Keratinocyte (primary cell): ENCODE measurements at regions not wholly inside any gene's neighbourhood (a gene's known extent, or its start where the extent isn't known, plus 50 kb on each side); places are given as distances from the start of the nearest gene placed in this dataset.

Experiments used
- DNase-seq: peaks from one replicate; pipeline ENCODE4 v3.0.0-alpha.2; 2011; ENCODE audit warnings: low read depth, missing footprints, low spot score
- FAIRE-seq: peaks from 2 replicates; lab custom pipeline; 2011; peaks lifted over from hg19 to GRCh38; lab: Jason Lieb, UNC
- H2AFZ ChIP-seq: 2 replicates; pipeline ENCODE4 v1.6.0; 2012; ENCODE audit warnings: low read length, control low read depth, inconsistent platforms; ENCODE audit not compliant: control insufficient read depth
- H3K27ac ChIP-seq: 2 replicates; pipeline ENCODE4 v1.5.1; 2011; ENCODE audit warnings: low read length; ENCODE audit not compliant: control insufficient read depth, insufficient read depth
- H3K27me3 ChIP-seq: 3 replicates; pipeline ENCODE4 v1.6.0; 2011; ENCODE audit warnings: low read length; ENCODE audit not compliant: control insufficient read depth, insufficient read depth; ENCODE audit errors: extremely low read depth
- H3K36me3 ChIP-seq, 2 experiments: 2 replicates in 1 of 2; 3 replicates in 1 of 2; pipeline ENCODE4 v1.5.1; 2011; ENCODE audit warnings: low read length in 2 of 2, mild to moderate bottlenecking in 1 of 2; ENCODE audit not compliant: control insufficient read depth in 2 of 2, insufficient read depth in 2 of 2; ENCODE audit errors: extremely low read depth in 1 of 2
- H3K4me1 ChIP-seq: 3 replicates; pipeline ENCODE4 v1.5.1; 2011; ENCODE audit warnings: low read length; ENCODE audit not compliant: control insufficient read depth, insufficient read depth; ENCODE audit errors: extremely low read depth
- H3K4me2 ChIP-seq: 3 replicates; pipeline ENCODE4 v1.6.0; 2011; ENCODE audit warnings: low read depth, low read length; ENCODE audit not compliant: control insufficient read depth, insufficient read depth; ENCODE audit errors: extremely low read depth
- H3K4me3 ChIP-seq, 3 experiments: fragments of 200-600 bp in 1 of 3; sonication (generic) in 1 of 3; 2 replicates in 2 of 3; 3 replicates in 1 of 3; pipeline ENCODE4 v1.5.1; 2011 to 2016; ENCODE audit warnings: low read length in 3 of 3, mild to moderate bottlenecking in 3 of 3, control low read depth in 2 of 3, inconsistent platforms in 1 of 3, low read depth in 1 of 3, mixed read lengths in 1 of 3, mixed run types in 1 of 3, moderate library complexity in 1 of 3; ENCODE audit not compliant: control insufficient read depth in 2 of 3, insufficient read depth in 2 of 3; ENCODE audit errors: extremely low read depth in 1 of 3
- H3K79me2 ChIP-seq: 2 replicates; pipeline ENCODE4 v1.6.0; 2012; ENCODE audit warnings: low read length; ENCODE audit not compliant: control insufficient read depth, insufficient read depth
- H3K9ac ChIP-seq: 3 replicates; pipeline ENCODE4 v1.6.0; 2011; ENCODE audit warnings: low read length; ENCODE audit not compliant: control insufficient read depth, insufficient read depth; ENCODE audit errors: extremely low read depth
- H3K9me1 ChIP-seq: 3 replicates; pipeline ENCODE4 v1.6.0; 2011; ENCODE audit warnings: low read length; ENCODE audit not compliant: control insufficient read depth, insufficient read depth; ENCODE audit errors: extremely low read depth
- H3K9me3 ChIP-seq: 2 replicates; pipeline ENCODE4 v1.5.1; 2012; ENCODE audit warnings: low read depth, low read length; ENCODE audit not compliant: control insufficient read depth
- H4K20me1 ChIP-seq: 3 replicates; pipeline ENCODE4 v1.6.0; 2011; ENCODE audit warnings: low read length; ENCODE audit not compliant: control insufficient read depth, insufficient read depth; ENCODE audit errors: extremely low read depth
- EZH2 ChIP-seq: IDR thresholded peaks from one replicate; pipeline ENCODE4 v1.6.1; 2012; ENCODE audit warnings: inconsistent platforms, mild to moderate bottlenecking, low read length, moderate library complexity
- dilution Hi-C: fragments of 300-500 bp; cut with MboI; formaldehyde crosslinking; loops from one replicate; pipeline ENCODE4 v1.7.0; 2020; ENCODE audit warnings: low sequenced_read_pairs; ENCODE audit not compliant: extremely low pct_ligation_motif_present
- TF ChIP-seq, protein P1 (sequence below), 3 experiments: IDR thresholded peaks in 1 of 3; conservative IDR thresholded peaks in 1 of 3; optimal IDR thresholded peaks in 1 of 3; 2 replicates in 2 of 3; 3 replicates in 1 of 3; pipeline versions ENCODE3 to v1.5.1; 2011; ENCODE audit warnings: low read length in 3 of 3, mild to moderate bottlenecking in 3 of 3, moderate library complexity in 2 of 3, control low read depth in 1 of 3, inconsistent platforms in 1 of 3; ENCODE audit not compliant: insufficient read depth in 2 of 3; ENCODE audit errors: extremely low read depth in 1 of 3

DNA sequence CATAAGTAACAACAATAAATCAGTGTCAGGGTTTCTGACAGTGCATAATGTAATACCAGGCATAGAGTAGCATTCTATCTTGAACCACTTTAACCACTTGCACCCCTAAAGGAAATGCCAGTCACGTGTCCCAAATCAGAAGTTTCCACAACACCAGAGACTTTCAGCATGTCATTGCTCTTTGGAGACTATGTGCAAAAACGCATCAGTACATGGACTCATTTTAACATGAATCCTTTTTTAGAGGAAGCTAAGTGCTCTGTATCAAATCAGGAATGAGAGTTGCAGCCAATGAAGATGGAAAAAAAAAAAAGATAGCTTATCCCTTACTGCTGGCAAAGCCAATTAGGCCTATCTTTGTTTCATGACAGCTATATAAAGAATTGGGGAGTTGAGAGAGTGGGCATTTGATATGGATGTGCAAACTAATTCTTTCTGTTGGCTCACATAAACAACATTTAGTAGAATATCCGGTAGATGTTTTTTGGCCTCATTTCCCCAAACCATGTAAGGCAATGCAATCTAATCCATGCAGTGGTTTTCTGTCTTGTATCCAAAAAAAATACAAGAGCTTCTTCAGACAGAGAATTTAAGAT, 353.1 kb downstream of the IRS1 start:
- FAIRE-seq: peak; percentile 41
- DNase-seq: no peak
- no peaks in the 10 kb centered on the region for H3K27me3 ChIP-seq
- TF ChIP-seq EZH2: no peak
- H4K20me1 ChIP-seq: no peaks in the 10 kb centered on the region
- H3K4me1 ChIP-seq: peaks cover 26% of the 10 kb centered on the region
- H2AFZ ChIP-seq: no peak overlapping the region
- peaks cover 2% of the 10 kb centered on the region for H3K9me3 ChIP-seq
- H3K4me3 ChIP-seq: no peak overlapping the region
- H3K9me1 ChIP-seq: no peaks in the 10 kb centered on the region
- no peaks in the 10 kb centered on the region for H3K36me3 ChIP-seq
- H3K4me2 ChIP-seq: no peak overlapping the region
- no peak overlapping the region for H3K9ac ChIP-seq
- dilution Hi-C loops: no loop called here
- H3K27ac ChIP-seq: peak overlapping the region; percentile 55
- H3K79me2 ChIP-seq: no peaks in the 10 kb centered on the region

DNA sequence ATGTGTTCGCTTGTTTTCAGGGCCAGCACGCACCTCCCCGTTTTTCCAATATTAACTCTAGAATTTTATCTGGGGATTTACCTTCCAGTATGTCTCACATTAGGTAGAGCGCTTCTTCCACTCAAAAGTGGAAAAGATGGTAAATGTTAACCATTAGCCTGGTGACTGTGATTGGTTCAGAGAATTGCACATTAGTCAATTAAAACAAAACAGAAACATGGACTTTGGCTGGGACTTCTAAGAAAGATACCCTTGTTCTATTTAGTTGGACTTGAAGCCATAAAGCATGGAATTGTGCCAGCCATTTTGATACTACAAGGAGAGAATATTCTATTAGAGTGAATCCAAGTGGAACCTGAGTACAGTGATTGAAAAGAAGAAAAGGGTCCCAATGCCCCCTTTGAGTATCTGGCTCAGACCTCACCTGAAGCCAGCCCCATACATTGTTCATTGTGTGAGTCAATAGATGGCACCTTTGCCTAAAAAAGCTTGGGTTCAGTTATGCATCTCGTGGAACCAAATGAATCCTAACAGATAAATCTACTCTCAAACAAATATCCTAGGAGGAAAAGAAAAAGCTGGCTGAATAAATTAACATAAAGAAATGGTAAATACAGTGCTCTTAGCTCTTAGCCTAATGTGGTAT, 354.3 kb downstream of the IRS1 start:
- H3K4me1 ChIP-seq: peaks cover 25% of the 10 kb centered on the region
- H3K4me2 ChIP-seq: no peak overlapping the region
- H3K36me3 ChIP-seq: no peaks in the 10 kb centered on the region
- no peak for TF ChIP-seq EZH2
- TF ChIP-seq, protein P1, sequence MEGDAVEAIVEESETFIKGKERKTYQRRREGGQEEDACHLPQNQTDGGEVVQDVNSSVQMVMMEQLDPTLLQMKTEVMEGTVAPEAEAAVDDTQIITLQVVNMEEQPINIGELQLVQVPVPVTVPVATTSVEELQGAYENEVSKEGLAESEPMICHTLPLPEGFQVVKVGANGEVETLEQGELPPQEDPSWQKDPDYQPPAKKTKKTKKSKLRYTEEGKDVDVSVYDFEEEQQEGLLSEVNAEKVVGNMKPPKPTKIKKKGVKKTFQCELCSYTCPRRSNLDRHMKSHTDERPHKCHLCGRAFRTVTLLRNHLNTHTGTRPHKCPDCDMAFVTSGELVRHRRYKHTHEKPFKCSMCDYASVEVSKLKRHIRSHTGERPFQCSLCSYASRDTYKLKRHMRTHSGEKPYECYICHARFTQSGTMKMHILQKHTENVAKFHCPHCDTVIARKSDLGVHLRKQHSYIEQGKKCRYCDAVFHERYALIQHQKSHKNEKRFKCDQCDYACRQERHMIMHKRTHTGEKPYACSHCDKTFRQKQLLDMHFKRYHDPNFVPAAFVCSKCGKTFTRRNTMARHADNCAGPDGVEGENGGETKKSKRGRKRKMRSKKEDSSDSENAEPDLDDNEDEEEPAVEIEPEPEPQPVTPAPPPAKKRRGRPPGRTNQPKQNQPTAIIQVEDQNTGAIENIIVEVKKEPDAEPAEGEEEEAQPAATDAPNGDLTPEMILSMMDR (optimal IDR thresholded peaks at IDR 0.05 in 1 of 3, IDR thresholded peaks at IDR 0.05 in 1 of 3, conservative IDR thresholded peaks at IDR 0.05 in 1 of 3; ENCODE audit: extremely low read depth in 1 of 3, insufficient read depth in 2 of 3, low read length in 3 of 3): no peak
- no peaks in the 10 kb centered on the region for H3K9me1 ChIP-seq
- no peak for FAIRE-seq
- dilution Hi-C loops: no loop called here
- H3K9ac ChIP-seq: no peak overlapping the region
- H3K79me2 ChIP-seq: no peaks in the 10 kb centered on the region
- H3K4me3 ChIP-seq: no peak overlapping the region
- H4K20me1 ChIP-seq: no peaks in the 10 kb centered on the region
- H3K9me3 ChIP-seq: no peaks in the 10 kb centered on the region
- H3K27me3 ChIP-seq: no peaks in the 10 kb centered on the region
- DNase-seq: no peak
- no peak overlapping the region for H3K27ac ChIP-seq
- no peak overlapping the region for H2AFZ ChIP-seq

DNA sequence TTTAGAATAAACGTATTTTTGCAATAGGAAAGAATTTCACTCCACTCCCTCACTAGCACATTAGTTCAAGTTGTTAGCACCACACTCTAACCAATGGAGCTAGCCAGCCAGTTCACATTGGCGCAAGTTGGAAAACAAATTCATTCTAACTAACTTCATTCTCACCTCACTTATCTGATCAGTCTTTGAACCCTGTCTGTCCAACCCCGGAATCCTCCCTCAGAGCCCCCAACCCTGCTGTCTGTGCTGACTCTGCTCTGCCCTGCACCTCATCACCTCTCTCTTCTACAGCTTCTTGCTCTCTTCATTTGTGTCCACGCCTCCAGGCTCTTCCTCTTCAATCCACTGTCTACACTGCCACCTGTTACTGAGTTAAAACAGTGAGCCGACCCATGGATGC, 356.5 kb downstream of the IRS1 start:
- H3K79me2 ChIP-seq: no peaks in the 10 kb centered on the region
- no peaks in the 10 kb centered on the region for H3K9me1 ChIP-seq
- TF ChIP-seq, protein P1 (optimal IDR thresholded peaks at IDR 0.05 in 1 of 3, IDR thresholded peaks at IDR 0.05 in 1 of 3, conservative IDR thresholded peaks at IDR 0.05 in 1 of 3; ENCODE audit: extremely low read depth in 1 of 3, insufficient read depth in 2 of 3, low read length in 3 of 3): no peak
- no peak for TF ChIP-seq EZH2
- H3K4me1 ChIP-seq: peaks cover 18% of the 10 kb centered on the region
- no peak overlapping the region for H3K9ac ChIP-seq
- H3K9me3 ChIP-seq: no peaks in the 10 kb centered on the region
- H3K36me3 ChIP-seq: no peaks in the 10 kb centered on the region
- no peak overlapping the region for H3K4me2 ChIP-seq
- FAIRE-seq (no peak), DNase-seq (no peak)
- H3K27me3 ChIP-seq: no peaks in the 10 kb centered on the region
- dilution Hi-C loops: no loop called here
- H2AFZ ChIP-seq: no peak overlapping the region
- H4K20me1 ChIP-seq: no peaks in the 10 kb centered on the region
- no peak overlapping the region for H3K27ac ChIP-seq
- no peak overlapping the region for H3K4me3 ChIP-seq
